ENCODE measurements at regions not wholly inside any gene's neighbourhood (a gene's known extent, or its start where the extent isn't known, plus 50 kb on each side); places are given as distances from the start of the nearest gene placed in this dataset.

DNA sequence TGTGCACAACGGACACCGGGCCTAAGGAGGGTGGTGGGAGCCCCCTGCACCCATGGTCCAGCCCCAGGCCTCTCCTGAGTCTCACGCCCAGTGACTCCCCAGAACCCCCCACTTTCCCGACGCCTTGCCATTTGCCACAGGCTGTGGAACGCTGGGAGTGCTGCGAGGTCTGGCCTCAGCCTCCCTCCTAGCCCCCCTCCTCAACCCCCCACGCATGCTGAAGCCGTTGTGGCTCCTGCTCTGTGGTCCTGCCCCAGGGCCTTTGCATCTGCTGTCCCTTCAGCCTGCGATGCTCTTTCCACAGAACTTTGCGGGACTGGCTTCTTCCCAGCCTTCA, 226.0 kb upstream of the GSE1 start:
- no peak overlapping the region for H3K27ac Mint-ChIP-seq (ENCODE audit: unreplicated experiment)
- H3K4me3 ChIP-seq (ENCODE audit: insufficient read depth, low read depth, low read length), result no peak overlapping the region
- no peak overlapping the region for H3K9ac ChIP-seq (ENCODE audit: low read length)
- peaks cover 12% of the 10 kb centered on the region for H3K4me1 Mint-ChIP-seq (ENCODE audit: low read depth, unreplicated experiment)
- H3K9me3 Mint-ChIP-seq (ENCODE audit: unreplicated experiment), result no peaks in the 10 kb centered on the region
- H3K4me3 Mint-ChIP-seq (ENCODE audit: unreplicated experiment), result no peak overlapping the region
- H3K36me3 Mint-ChIP-seq (ENCODE audit: low read depth, unreplicated experiment), result peaks cover 3% of the 10 kb centered on the region
- no peak overlapping the region for H3K27ac ChIP-seq (ENCODE audit: low read depth, low read length)
- no peak overlapping the region for H2AFZ ChIP-seq (ENCODE audit: low read depth, low read length)
- TF ChIP-seq EZH2 (IDR thresholded peaks at IDR 0.05; ENCODE audit: insufficient read depth, low read length), result no peak
- TF ChIP-seq, protein P1, sequence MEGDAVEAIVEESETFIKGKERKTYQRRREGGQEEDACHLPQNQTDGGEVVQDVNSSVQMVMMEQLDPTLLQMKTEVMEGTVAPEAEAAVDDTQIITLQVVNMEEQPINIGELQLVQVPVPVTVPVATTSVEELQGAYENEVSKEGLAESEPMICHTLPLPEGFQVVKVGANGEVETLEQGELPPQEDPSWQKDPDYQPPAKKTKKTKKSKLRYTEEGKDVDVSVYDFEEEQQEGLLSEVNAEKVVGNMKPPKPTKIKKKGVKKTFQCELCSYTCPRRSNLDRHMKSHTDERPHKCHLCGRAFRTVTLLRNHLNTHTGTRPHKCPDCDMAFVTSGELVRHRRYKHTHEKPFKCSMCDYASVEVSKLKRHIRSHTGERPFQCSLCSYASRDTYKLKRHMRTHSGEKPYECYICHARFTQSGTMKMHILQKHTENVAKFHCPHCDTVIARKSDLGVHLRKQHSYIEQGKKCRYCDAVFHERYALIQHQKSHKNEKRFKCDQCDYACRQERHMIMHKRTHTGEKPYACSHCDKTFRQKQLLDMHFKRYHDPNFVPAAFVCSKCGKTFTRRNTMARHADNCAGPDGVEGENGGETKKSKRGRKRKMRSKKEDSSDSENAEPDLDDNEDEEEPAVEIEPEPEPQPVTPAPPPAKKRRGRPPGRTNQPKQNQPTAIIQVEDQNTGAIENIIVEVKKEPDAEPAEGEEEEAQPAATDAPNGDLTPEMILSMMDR (IDR thresholded peaks at IDR 0.05; ENCODE audit: insufficient read depth, low read depth, low read length), result no peak
- peaks cover 57% of the 10 kb centered on the region for H4K20me1 ChIP-seq (ENCODE audit: insufficient read depth, low read length)
- no peaks in the 10 kb centered on the region for H3K79me2 ChIP-seq (ENCODE audit: insufficient read depth, low read length)
- no peaks in the 10 kb centered on the region for H3K9me3 ChIP-seq (ENCODE audit: insufficient read depth, low read depth, low read length)
- no peaks in the 10 kb centered on the region for H3K36me3 ChIP-seq (ENCODE audit: insufficient read depth, low read length)
- H3K27me3 Mint-ChIP-seq (ENCODE audit: low read depth, unreplicated experiment), result peaks cover 12% of the 10 kb centered on the region
- FAIRE-seq, result no peak
- H3K27me3 ChIP-seq (ENCODE audit: insufficient read depth, low read length), result no peaks in the 10 kb centered on the region
- H3K4me2 ChIP-seq (ENCODE audit: low read length), result no peak overlapping the region
- no peak for DNase-seq (ENCODE audit: low read depth)
- H3K4me1 ChIP-seq (ENCODE audit: insufficient read depth, low read length), result peaks cover 19% of the 10 kb centered on the region

DNA sequence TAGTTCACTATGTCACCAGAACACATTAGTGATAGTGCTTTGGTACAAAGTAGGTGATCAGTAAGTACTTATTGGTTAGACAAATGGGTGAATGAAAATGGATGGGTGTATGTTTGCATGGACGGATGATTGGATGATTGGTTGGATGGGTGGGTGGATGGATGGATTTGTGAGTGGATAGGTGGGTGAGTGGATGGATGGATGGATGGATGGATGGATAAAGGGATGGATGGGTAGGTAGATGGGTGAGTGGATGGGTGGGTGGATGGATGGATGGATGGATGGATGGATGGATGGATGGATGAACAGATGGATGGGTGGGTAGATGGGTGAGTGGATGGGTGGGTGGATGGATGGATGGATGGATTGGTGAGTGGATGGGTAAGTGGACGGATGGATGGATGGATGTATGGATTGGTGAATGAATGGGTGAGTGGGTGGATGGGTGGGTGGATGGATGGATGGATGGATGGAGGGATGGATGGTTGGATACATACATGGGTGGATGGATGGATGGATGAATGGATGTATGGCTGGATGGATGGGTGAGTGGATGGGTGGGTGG, 225.3 kb upstream of the GSE1 start:
- Histone ChIP-seq H3K27me3 (ENCODE audit: insufficient read depth, low read length) (no peaks in the 10 kb centered on the region), H2AFZ (ENCODE audit: low read depth, low read length) (no peak overlapping the region), H3K9me3 (ENCODE audit: insufficient read depth, low read depth, low read length) (no peaks in the 10 kb centered on the region), H3K36me3 (ENCODE audit: insufficient read depth, low read length) (no peaks in the 10 kb centered on the region), H3K4me3 (ENCODE audit: insufficient read depth, low read depth, low read length) (no peak overlapping the region), H4K20me1 (ENCODE audit: insufficient read depth, low read length) (peaks cover 53% of the 10 kb centered on the region), H3K4me2 (ENCODE audit: low read length) (no peak overlapping the region), H3K9ac (ENCODE audit: low read length) (no peak overlapping the region), H3K27ac (ENCODE audit: low read depth, low read length) (no peak overlapping the region), H3K79me2 (ENCODE audit: insufficient read depth, low read length) (no peaks in the 10 kb centered on the region), H3K4me1 (ENCODE audit: insufficient read depth, low read length) (peaks cover 13% of the 10 kb centered on the region)
- Mint-ChIP-seq H3K36me3 (ENCODE audit: low read depth, unreplicated experiment) (peaks cover 3% of the 10 kb centered on the region), H3K4me3 (ENCODE audit: unreplicated experiment) (no peak overlapping the region), H3K4me1 (ENCODE audit: low read depth, unreplicated experiment) (peaks cover 10% of the 10 kb centered on the region), H3K9me3 (ENCODE audit: unreplicated experiment) (no peaks in the 10 kb centered on the region), H3K27ac (ENCODE audit: unreplicated experiment) (no peak overlapping the region), H3K27me3 (ENCODE audit: low read depth, unreplicated experiment) (peaks cover 12% of the 10 kb centered on the region)
- DNase-seq (ENCODE audit: low read depth), result no peak
- no peak for TF ChIP-seq EZH2 (IDR thresholded peaks at IDR 0.05; ENCODE audit: insufficient read depth, low read length)
- TF ChIP-seq, protein P1 (IDR thresholded peaks at IDR 0.05; ENCODE audit: insufficient read depth, low read depth, low read length), result no peak
- no peak for FAIRE-seq

- H3K36me3 ChIP-seq (ENCODE audit: insufficient read depth, low read length), result no peaks in the 10 kb centered on the region
- H3K27ac ChIP-seq (ENCODE audit: low read depth, low read length), result peak overlapping the region; percentile 17
- H2AFZ ChIP-seq (ENCODE audit: low read depth, low read length), result no peak overlapping the region
- Mint-ChIP-seq H3K4me3 (ENCODE audit: unreplicated experiment) (no peak overlapping the region), H3K27me3 (ENCODE audit: low read depth, unreplicated experiment) (peaks cover 13% of the 10 kb centered on the region), H3K27ac (ENCODE audit: unreplicated experiment) (no peak overlapping the region), H3K9me3 (ENCODE audit: unreplicated experiment) (no peaks in the 10 kb centered on the region), H3K4me1 (ENCODE audit: low read depth, unreplicated experiment) (peaks cover 1% of the 10 kb centered on the region), H3K36me3 (ENCODE audit: low read depth, unreplicated experiment) (peaks cover 3% of the 10 kb centered on the region)
- H3K4me1 ChIP-seq (ENCODE audit: insufficient read depth, low read length), result peaks cover 13% of the 10 kb centered on the region
- H4K20me1 ChIP-seq (ENCODE audit: insufficient read depth, low read length), result peaks cover 42% of the 10 kb centered on the region
- TF ChIP-seq EZH2 (IDR thresholded peaks at IDR 0.05; ENCODE audit: insufficient read depth, low read length), result no peak
- TF ChIP-seq, protein P1 (IDR thresholded peaks at IDR 0.05; ENCODE audit: insufficient read depth, low read depth, low read length), result no peak
- peak overlapping the region; percentile 53 for H3K9ac ChIP-seq (ENCODE audit: low read length)
- no peak for DNase-seq (ENCODE audit: low read depth)
- H3K27me3 ChIP-seq (ENCODE audit: insufficient read depth, low read length), result no peaks in the 10 kb centered on the region
- FAIRE-seq, result no peak
- no peaks in the 10 kb centered on the region for H3K9me3 ChIP-seq (ENCODE audit: insufficient read depth, low read depth, low read length)
- no peaks in the 10 kb centered on the region for H3K79me2 ChIP-seq (ENCODE audit: insufficient read depth, low read length)
- H3K4me3 ChIP-seq (ENCODE audit: insufficient read depth, low read depth, low read length), result no peak overlapping the region
- peak overlapping the region; percentile 57 for H3K4me2 ChIP-seq (ENCODE audit: low read length)
These were observed 223.2 kb upstream of the GSE1 start for GRCh38 chr16:85389679-85390470.
